CD4-positive, alpha-beta T cell (primary cell): ENCODE measurements at regions not wholly inside any gene's neighbourhood (a gene's known extent, or its start where the extent isn't known, plus 50 kb on each side); places are given as distances from the start of the nearest gene placed in this dataset.
A peak's percentile ranks its signal among the peaks of the same experiment; 100 is the strongest.

Experiments used
- ATAC-seq: fragments of 200-7000 bp; cut with Tn5 transposase; one replicate; pipeline ENCODE4 v1.10.0; 2022; ENCODE audit warnings: mild to moderate bottlenecking; ENCODE audit not compliant: poor library complexity
- CTCF ChIA-PET: fragments of 350-600 bp; sonication (Branson Sonifier 250); formaldehyde crosslinking; loops from one replicate; lab custom pipeline; 2021; ENCODE audit warnings: antibody characterized with exemption, inconsistent platforms; lab: Charles Lee
- POLR2A ChIA-PET: fragments of 350-600 bp; sonication (Branson Sonifier 250); formaldehyde crosslinking; loops from one replicate; lab custom pipeline; 2021; ENCODE audit warnings: antibody characterized with exemption, inconsistent platforms; lab: Charles Lee
- DNase-seq, 14 experiments: peaks; one replicate each; pipeline ENCODE4 v3.0.0-alpha.2; 2013 to 2020; ENCODE audit warnings: mixed read lengths in 2 of 14
- H3K27ac ChIP-seq, 2 donors: one replicate each; pipeline versions ENCODE4 v1.5.1 to v1.7.0; 2013; ENCODE audit warnings: low read length in 2 of 2, low read depth in 1 of 2, mild to moderate bottlenecking in 1 of 2
- H3K27me3 ChIP-seq, 2 experiments: 1 replicate in 1 of 2; 2 replicates in 1 of 2; pipeline versions ENCODE4 v1.6.1 to v1.7.0; 2013; ENCODE audit warnings: low read length in 2 of 2, control low read depth in 1 of 2, mild to moderate bottlenecking in 1 of 2, moderate library complexity in 1 of 2; ENCODE audit not compliant: insufficient read depth in 2 of 2, control insufficient read depth in 1 of 2
- H3K36me3 ChIP-seq: one replicate; pipeline ENCODE4 v1.6.1; 2013; ENCODE audit warnings: low read length, control low read depth; ENCODE audit not compliant: insufficient read depth
- H3K4me1 ChIP-seq: one replicate; pipeline ENCODE4 v1.6.1; 2013; ENCODE audit warnings: low read length, control low read depth; ENCODE audit not compliant: insufficient read depth
- H3K4me3 ChIP-seq: one replicate; pipeline ENCODE4 v1.5.1; 2013; ENCODE audit warnings: mild to moderate bottlenecking, low read length, moderate library complexity
- H3K9me3 ChIP-seq, 2 experiments: 1 replicate in 1 of 2; 2 replicates in 1 of 2; pipeline versions ENCODE4 v1.6.1 to v1.7.0; 2013; ENCODE audit warnings: low read length in 2 of 2, mild to moderate bottlenecking in 2 of 2, control low read depth in 1 of 2, moderate library complexity in 1 of 2; ENCODE audit not compliant: control insufficient read depth in 1 of 2, insufficient read depth in 1 of 2
- H3K27ac Mint-ChIP-seq: one replicate; pipeline ENCODE4 v1.8.0; 2020; ENCODE audit warnings: mixed read lengths
- H3K27me3 Mint-ChIP-seq: one replicate; pipeline ENCODE4 v1.8.0; 2021; ENCODE audit warnings: mixed read lengths
- H3K36me3 Mint-ChIP-seq: one replicate; pipeline ENCODE4 v1.8.0; 2021; ENCODE audit warnings: low read depth, mixed read lengths
- H3K4me1 Mint-ChIP-seq: one replicate; pipeline ENCODE4 v1.8.0; 2021; ENCODE audit warnings: low read depth, mixed read lengths
- H3K4me3 Mint-ChIP-seq: one replicate; pipeline ENCODE4 v1.8.0; 2020; ENCODE audit warnings: mild to moderate bottlenecking, mixed read lengths
- H3K9me3 Mint-ChIP-seq: one replicate; pipeline ENCODE4 v1.8.0; 2020; ENCODE audit warnings: mixed read lengths
- intact Hi-C, 2 experiments: fragments of 100-400 bp; cut with DNase I in 1 of 2; cut with micrococcal nuclease in 1 of 2; formaldehyde crosslinking; loops; one replicate each; pipeline versions ENCODE4 v1.15.1 to v1.9.0; 2023 to 2025; cut with DNase I, micrococcal nuclease
- TF ChIP-seq, protein P1 (sequence below): fragments of 200-600 bp; IDR thresholded peaks from one replicate; pipeline ENCODE4 v1.8.0; 2022; ENCODE audit warnings: antibody characterized with exemption, mild to moderate bottlenecking

- H3K9me3 Mint-ChIP-seq = peaks cover 3% of the 10 kb centered on the region
- H3K27ac Mint-ChIP-seq = peak overlapping the region; percentile 80
- H3K27me3 Mint-ChIP-seq = no peaks in the 10 kb centered on the region
- POLR2A ChIA-PET = interaction anchor here (1.1 to 1.9 kb wide), 5 partner anchors 15 to 883 kb away, joined by 5 to 9 read pairs (median 8); partner anchors contain the start of gene TFB1M
- H3K4me1 Mint-ChIP-seq = peaks cover 38% of the 10 kb centered on the region
- DNase-seq (peak in 3 of 14 experiments; percentile 15 to 50 (median 34)), ATAC-seq (peak; percentile 83)
- Histone ChIP-seq H3K36me3 (no peaks in the 10 kb centered on the region), H3K27ac (peak overlapping the region in 1 of 2 donors; percentile 9), H3K9me3 (no peaks in the 10 kb centered on the region), H3K4me1 (peaks cover 2% of the 10 kb centered on the region), H3K27me3 (no peaks in the 10 kb centered on the region), H3K4me3 (no peak overlapping the region)
- H3K4me3 Mint-ChIP-seq = peak overlapping the region; percentile 55
- CTCF ChIA-PET = no interaction called here
- TF ChIP-seq, protein P1, sequence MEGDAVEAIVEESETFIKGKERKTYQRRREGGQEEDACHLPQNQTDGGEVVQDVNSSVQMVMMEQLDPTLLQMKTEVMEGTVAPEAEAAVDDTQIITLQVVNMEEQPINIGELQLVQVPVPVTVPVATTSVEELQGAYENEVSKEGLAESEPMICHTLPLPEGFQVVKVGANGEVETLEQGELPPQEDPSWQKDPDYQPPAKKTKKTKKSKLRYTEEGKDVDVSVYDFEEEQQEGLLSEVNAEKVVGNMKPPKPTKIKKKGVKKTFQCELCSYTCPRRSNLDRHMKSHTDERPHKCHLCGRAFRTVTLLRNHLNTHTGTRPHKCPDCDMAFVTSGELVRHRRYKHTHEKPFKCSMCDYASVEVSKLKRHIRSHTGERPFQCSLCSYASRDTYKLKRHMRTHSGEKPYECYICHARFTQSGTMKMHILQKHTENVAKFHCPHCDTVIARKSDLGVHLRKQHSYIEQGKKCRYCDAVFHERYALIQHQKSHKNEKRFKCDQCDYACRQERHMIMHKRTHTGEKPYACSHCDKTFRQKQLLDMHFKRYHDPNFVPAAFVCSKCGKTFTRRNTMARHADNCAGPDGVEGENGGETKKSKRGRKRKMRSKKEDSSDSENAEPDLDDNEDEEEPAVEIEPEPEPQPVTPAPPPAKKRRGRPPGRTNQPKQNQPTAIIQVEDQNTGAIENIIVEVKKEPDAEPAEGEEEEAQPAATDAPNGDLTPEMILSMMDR = no peak
- no peaks in the 10 kb centered on the region for H3K36me3 Mint-ChIP-seq
- intact Hi-C loops = loop anchor here in 1 of 2 experiments (10.0 kb wide), 1 partner anchor 197 kb away; no protein-coding TSS in a partner anchor
Observed at GRCh38 chr6:156197513-156197912, 579.7 kb upstream of the ARID1B start.

- Histone ChIP-seq H3K4me3 (no peak overlapping the region), H3K27me3 (no peaks in the 10 kb centered on the region), H3K9me3 (no peaks in the 10 kb centered on the region), H3K27ac (no peak overlapping the region), H3K36me3 (no peaks in the 10 kb centered on the region), H3K4me1 (peaks cover 2% of the 10 kb centered on the region)
- no peak overlapping the region for H3K4me3 Mint-ChIP-seq
- peaks cover 47% of the 10 kb centered on the region for H3K4me1 Mint-ChIP-seq
- no peak for DNase-seq
- TF ChIP-seq, protein P1 = no peak
- no peak for ATAC-seq
- no peaks in the 10 kb centered on the region for H3K36me3 Mint-ChIP-seq
- peaks cover 3% of the 10 kb centered on the region for H3K9me3 Mint-ChIP-seq
- peak overlapping the region; percentile 31 for H3K27ac Mint-ChIP-seq
- H3K27me3 Mint-ChIP-seq = no peaks in the 10 kb centered on the region
- intact Hi-C loops = loop anchor here in 1 of 2 experiments (10.0 kb wide), 1 partner anchor 200 kb away; no protein-coding TSS in a partner anchor
- ChIA-PET POLR2A (no interaction called here), CTCF (no interaction called here)
Observed at GRCh38 chr6:156194981-156195380, 582.2 kb upstream of the ARID1B start.

GRCh38 chr6:156193381-156193780 is 583.8 kb upstream of the ARID1B start:
- peak in 2 of 14 experiments; percentile 17 to 39 for DNase-seq
- Mint-ChIP-seq H3K4me1 (peaks cover 38% of the 10 kb centered on the region), H3K27ac (peak overlapping the region; percentile 71), H3K4me3 (peak overlapping the region; percentile 36), H3K36me3 (no peaks in the 10 kb centered on the region), H3K9me3 (peaks cover 3% of the 10 kb centered on the region), H3K27me3 (no peaks in the 10 kb centered on the region)
- Histone ChIP-seq H3K4me3 (no peak overlapping the region), H3K4me1 (peaks cover 2% of the 10 kb centered on the region), H3K27ac (no peak overlapping the region), H3K9me3 (no peaks in the 10 kb centered on the region), H3K36me3 (no peaks in the 10 kb centered on the region), H3K27me3 (no peaks in the 10 kb centered on the region)
- TF ChIP-seq, protein P1 = no peak
- ATAC-seq = no peak
- POLR2A ChIA-PET = no interaction called here
- intact Hi-C loops = loop anchor here in 1 of 2 experiments (10.0 kb wide), 1 partner anchor 201 kb away; no protein-coding TSS in a partner anchor
- CTCF ChIA-PET = no interaction called here
